ENCODE measurements at regions not wholly inside any gene's neighbourhood (a gene's known extent, or its start where the extent isn't known, plus 50 kb on each side); places are given as distances from the start of the nearest gene placed in this dataset.

- no peak for DNase-seq (ENCODE audit: extremely low spot score, unreplicated experiment)
- Mint-ChIP-seq H3K4me3 (no peak overlapping the region), H3K27me3 (no peaks in the 10 kb centered on the region), H3K27ac (no peak overlapping the region), H3K9me3 (no peaks in the 10 kb centered on the region), H3K4me1 (ENCODE audit: unreplicated experiment) (peaks cover 14% of the 10 kb centered on the region), H3K36me3 (no peaks in the 10 kb centered on the region)
- no peak for TF ChIP-seq CTCF (conservative IDR thresholded peaks at IDR 0.05)
Observed at GRCh38 chr4:34721835-34722234, 1522.5 kb downstream of the ARAP2 start.

GRCh38 chr4:34723605-34724004 lies 1520.7 kb downstream of the ARAP2 start:
- H3K9me3 Mint-ChIP-seq: no peaks in the 10 kb centered on the region
- peaks cover 8% of the 10 kb centered on the region for H3K4me1 Mint-ChIP-seq (ENCODE audit: unreplicated experiment)
- no peak overlapping the region for H3K27ac Mint-ChIP-seq
- H3K27me3 Mint-ChIP-seq: no peaks in the 10 kb centered on the region
- no peak for DNase-seq (ENCODE audit: extremely low spot score, unreplicated experiment)
- no peak for TF ChIP-seq CTCF (conservative IDR thresholded peaks at IDR 0.05)
- no peak overlapping the region for H3K4me3 Mint-ChIP-seq
- no peaks in the 10 kb centered on the region for H3K36me3 Mint-ChIP-seq

GRCh38 chr4:34724491-34724890 lies 1519.8 kb downstream of the ARAP2 start:
- no peaks in the 10 kb centered on the region for H3K36me3 Mint-ChIP-seq
- no peaks in the 10 kb centered on the region for H3K9me3 Mint-ChIP-seq
- no peak overlapping the region for H3K27ac Mint-ChIP-seq
- peaks cover 8% of the 10 kb centered on the region for H3K4me1 Mint-ChIP-seq (ENCODE audit: unreplicated experiment)
- no peaks in the 10 kb centered on the region for H3K27me3 Mint-ChIP-seq
- TF ChIP-seq CTCF (conservative IDR thresholded peaks at IDR 0.05): no peak
- no peak overlapping the region for H3K4me3 Mint-ChIP-seq
- no peak for DNase-seq (ENCODE audit: extremely low spot score, unreplicated experiment)

- no peaks in the 10 kb centered on the region for H3K9me3 Mint-ChIP-seq
- H3K27me3 Mint-ChIP-seq: peaks cover 4% of the 10 kb centered on the region
- peaks cover 12% of the 10 kb centered on the region for H3K4me1 Mint-ChIP-seq (ENCODE audit: unreplicated experiment)
- H3K4me3 Mint-ChIP-seq: peak overlapping the region; percentile 13
- H3K36me3 Mint-ChIP-seq: no peaks in the 10 kb centered on the region
- no peak for DNase-seq (ENCODE audit: extremely low spot score, unreplicated experiment)
- H3K27ac Mint-ChIP-seq: peak overlapping the region; percentile 1
- TF ChIP-seq CTCF (conservative IDR thresholded peaks at IDR 0.05): no peak
Observed at GRCh38 chr4:34731070-34731469, 1513.2 kb downstream of the ARAP2 start.

GRCh38 chr4:34732176-34732950 lies 1512.0 kb downstream of the ARAP2 start:
- Mint-ChIP-seq H3K9me3 (no peaks in the 10 kb centered on the region), H3K4me3 (no peak overlapping the region), H3K36me3 (no peaks in the 10 kb centered on the region), H3K4me1 (ENCODE audit: unreplicated experiment) (peaks cover 12% of the 10 kb centered on the region), H3K27me3 (peaks cover 4% of the 10 kb centered on the region), H3K27ac (peak overlapping the region; percentile 5)
- TF ChIP-seq CTCF (conservative IDR thresholded peaks at IDR 0.05): no peak
- DNase-seq (ENCODE audit: extremely low spot score, unreplicated experiment): no peak

Data from type B pancreatic cell (in vitro differentiated cells).